ENCODE measurements at regions not wholly inside any gene's neighbourhood (a gene's known extent, or its start where the extent isn't known, plus 50 kb on each side); places are given as distances from the start of the nearest gene placed in this dataset.

- no peak for TF ChIP-seq EZH2 (IDR thresholded peaks at IDR 0.05)
- TF ChIP-seq POLR2AphosphoS5 (IDR thresholded peaks at IDR 0.05; ENCODE audit: borderline replicate concordance, low read depth, low read length) = no peak
- TF ChIP-seq FOXP2 (optimal IDR thresholded peaks at IDR 0.05; ENCODE audit: control extremely low read depth, extremely low read length, insufficient read depth) = no peak
Observed at GRCh38 chr13:73658639-73659038, 475.6 kb downstream of the KLF12 start.

Data from SK-N-MC (cell line).